ENCODE measurements at regions not wholly inside any gene's neighbourhood (a gene's known extent, or its start where the extent isn't known, plus 50 kb on each side); places are given as distances from the start of the nearest gene placed in this dataset.
"Not testable (repeated sequence)": the region's sequence is repeated elsewhere in the genome, so short reads cannot be mapped to it uniquely, and the experiment has no call there.

GRCh38 chr5:67858471-67859031 lies 357.0 kb upstream of the PIK3R1 start:
- H3K4me3 ChIP-seq (ENCODE audit: low read depth, low read length): no peak overlapping the region
- TF ChIP-seq CTCF (IDR thresholded peaks at IDR 0.05; ENCODE audit: low read depth, low read length): no peak

DNA sequence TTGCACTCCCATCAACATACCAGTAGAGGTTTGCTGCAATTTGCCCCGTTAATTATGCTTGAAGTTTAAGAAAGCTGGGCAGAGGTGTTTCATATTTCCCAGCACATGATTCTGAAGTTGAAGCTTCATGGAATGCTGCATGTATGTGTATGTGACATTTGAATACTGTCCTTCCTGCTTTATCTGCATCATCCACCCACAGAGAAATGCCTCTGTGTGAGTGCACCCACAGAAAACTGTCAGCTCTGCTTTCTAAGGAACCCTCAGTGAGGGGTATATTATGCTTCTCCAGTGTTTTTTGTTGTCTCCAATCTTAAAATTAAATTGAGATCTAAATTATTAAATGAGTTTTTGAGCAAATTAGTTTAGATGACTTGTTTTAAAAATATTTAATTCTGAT lies 358.1 kb upstream of the PIK3R1 start:
- no peak for TF ChIP-seq CTCF (IDR thresholded peaks at IDR 0.05; ENCODE audit: low read depth, low read length)
- H3K4me3 ChIP-seq (ENCODE audit: low read depth, low read length): no peak overlapping the region

DNA sequence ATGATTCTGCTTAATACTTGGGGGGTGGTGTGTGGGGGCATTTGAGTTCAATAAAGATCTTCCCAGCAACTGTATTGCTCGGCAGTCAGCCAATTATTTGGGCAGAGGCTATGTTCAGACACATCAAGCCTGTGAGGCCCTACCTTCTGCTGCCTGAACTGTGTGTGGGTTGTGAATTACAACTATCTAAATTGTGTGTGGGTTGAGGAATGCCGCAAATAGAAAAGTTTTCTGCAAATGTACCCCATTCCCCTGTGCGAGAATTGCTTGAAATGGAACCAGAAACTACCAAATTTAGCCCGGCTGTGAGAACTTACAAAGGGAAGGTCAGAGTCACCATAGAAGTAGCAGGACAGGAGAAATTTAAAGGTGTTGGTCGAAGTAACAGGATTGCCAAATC lies 360.0 kb upstream of the PIK3R1 start:
- H3K4me3 ChIP-seq (ENCODE audit: low read depth, low read length): no peak overlapping the region
- no peak for TF ChIP-seq CTCF (IDR thresholded peaks at IDR 0.05; ENCODE audit: low read depth, low read length)

GRCh38 chr5:67850906-67851305 lies 364.6 kb upstream of the PIK3R1 start:
- H3K4me3 ChIP-seq (ENCODE audit: low read depth, low read length): not testable (repeated sequence)

- no peak overlapping the region for H3K4me3 ChIP-seq (ENCODE audit: low read depth, low read length)
- TF ChIP-seq CTCF (IDR thresholded peaks at IDR 0.05; ENCODE audit: low read depth, low read length): no peak
Observed at GRCh38 chr5:67844924-67845323, 370.6 kb upstream of the PIK3R1 start.

GRCh38 chr5:67842806-67843205 lies 372.8 kb upstream of the PIK3R1 start:
- no peak for TF ChIP-seq CTCF (IDR thresholded peaks at IDR 0.05; ENCODE audit: low read depth, low read length)
- no peak overlapping the region for H3K4me3 ChIP-seq (ENCODE audit: low read depth, low read length)

GRCh38 chr5:67837225-67837624 lies 378.3 kb upstream of the PIK3R1 start:
- not testable (repeated sequence) for H3K4me3 ChIP-seq (ENCODE audit: low read depth, low read length)

DNA sequence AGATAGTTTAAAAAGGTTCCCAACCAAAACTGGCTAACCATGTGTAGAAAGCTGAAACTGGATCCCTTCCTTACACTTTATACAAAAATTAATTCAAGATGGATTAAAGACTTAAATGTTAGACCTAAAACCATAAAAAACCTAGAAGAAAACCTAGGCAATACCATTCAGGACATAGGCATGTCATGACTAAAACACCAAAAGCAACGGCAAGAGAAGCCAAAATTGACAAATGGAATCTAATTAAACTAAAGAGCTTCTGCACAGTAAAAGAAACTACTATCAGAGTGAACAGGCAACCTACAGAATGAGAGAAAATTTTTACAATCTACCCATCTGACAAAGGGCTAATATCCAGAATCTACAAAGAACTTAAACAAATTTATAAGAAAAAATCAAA lies 379.1 kb upstream of the PIK3R1 start:
- H3K4me3 ChIP-seq (ENCODE audit: low read depth, low read length): not testable (repeated sequence)

GRCh38 chr5:67831048-67831447 lies 384.5 kb upstream of the PIK3R1 start:
- no peak overlapping the region for H3K4me3 ChIP-seq (ENCODE audit: low read depth, low read length)
- no peak for TF ChIP-seq CTCF (IDR thresholded peaks at IDR 0.05; ENCODE audit: low read depth, low read length)
